H1 (cell line): ENCODE measurements at regions not wholly inside any gene's neighbourhood (a gene's known extent, or its start where the extent isn't known, plus 50 kb on each side); places are given as distances from the start of the nearest gene placed in this dataset.

Source experiments
- CTCF ChIA-PET: fragments of 300-600 bp; sonication (Branson Sonifier 250); formaldehyde crosslinking; loops from one replicate; lab custom pipeline; 2021; ENCODE audit not compliant: partially characterized antibody; lab: Charles Lee
- POLR2A ChIA-PET: fragments of 300-600 bp; sonication (Branson Sonifier 250); formaldehyde crosslinking; loops from one replicate; lab custom pipeline; 2021; ENCODE audit warnings: inconsistent platforms; ENCODE audit not compliant: partially characterized antibody; lab: Charles Lee
- DNase-seq, 2 experiments: peaks; one replicate each; pipeline versions ENCODE4 v3.0.0 to v3.0.0-alpha.2; 2010 to 2022; ENCODE audit warnings: low spot score in 2 of 2, low read depth in 1 of 2, mixed read lengths in 1 of 2
- FAIRE-seq: peaks from 2 replicates; lab custom pipeline; 2011; peaks lifted over from hg19 to GRCh38; lab: Jason Lieb, UNC
- H2AFZ ChIP-seq: 2 replicates; pipeline ENCODE4 v1.8.1; 2012; ENCODE audit warnings: low read length, inconsistent platforms
- H2AK5ac ChIP-seq: 2 replicates; pipeline ENCODE4 v1.6.1; 2013; ENCODE audit warnings: low read depth, low read length
- H2BK120ac ChIP-seq: replicated peaks from 2 replicates; pipeline ENCODE3; 2013; ENCODE audit warnings: low read depth, low read length, inconsistent platforms
- H2BK12ac ChIP-seq: 2 replicates; pipeline ENCODE4 v1.6.1; 2013; ENCODE audit warnings: low read depth, low read length
- H2BK15ac ChIP-seq: 2 replicates; pipeline ENCODE4 v1.6.1; 2013; ENCODE audit warnings: low read length
- H2BK20ac ChIP-seq: 2 replicates; pipeline ENCODE4 v1.6.1; 2013; ENCODE audit warnings: low read length
- H2BK5ac ChIP-seq: 2 replicates; pipeline ENCODE4 v1.6.1; 2013; ENCODE audit warnings: low read depth, low read length
- H3K14ac ChIP-seq: 2 replicates; pipeline ENCODE4 v1.6.1; 2013; ENCODE audit warnings: inconsistent platforms; ENCODE audit not compliant: insufficient read length
- H3K18ac ChIP-seq: 2 replicates; pipeline ENCODE4 v1.6.1; 2013; ENCODE audit warnings: low read length; ENCODE audit errors: extremely low read depth
- H3K23ac ChIP-seq: 2 replicates; pipeline ENCODE4 v1.6.1; 2013; ENCODE audit warnings: inconsistent platforms; ENCODE audit not compliant: insufficient read length
- H3K23me2 ChIP-seq: 2 replicates; pipeline ENCODE4 v1.6.1; 2013; ENCODE audit warnings: low read depth, low read length
- H3K27ac ChIP-seq: 2 replicates; pipeline ENCODE4 v1.6.1; 2011; ENCODE audit warnings: low read depth, low read length, inconsistent platforms
- H3K27me3 ChIP-seq, 4 experiments: replicated peaks in 1 of 4; 1 replicate in 1 of 4; 2 replicates in 3 of 4; pipeline versions ENCODE4 v1.6.1 to v1.8.1; 2011 to 2013; ENCODE audit warnings: low read length in 3 of 4, mild to moderate bottlenecking in 3 of 4, inconsistent platforms in 2 of 4, mixed read lengths in 2 of 4, moderate library complexity in 1 of 4; ENCODE audit not compliant: control insufficient read depth in 3 of 4, insufficient read depth in 3 of 4; ENCODE audit errors: extremely low read depth in 1 of 4
- H3K36me3 ChIP-seq, 4 experiments: 2 replicates each; pipeline versions ENCODE4 v1.6.1 to v1.8.1; 2011 to 2013; ENCODE audit warnings: mild to moderate bottlenecking in 4 of 4, low read length in 3 of 4, moderate library complexity in 2 of 4, control low read depth in 1 of 4, inconsistent platforms in 1 of 4; ENCODE audit not compliant: insufficient read depth in 4 of 4, control insufficient read depth in 2 of 4
- H3K4ac ChIP-seq: replicated peaks from 2 replicates; pipeline ENCODE3; 2013; ENCODE audit warnings: low read length, low read depth, mixed read lengths, inconsistent platforms; ENCODE audit not compliant: insufficient read length
- H3K4me1 ChIP-seq, 4 experiments: replicated peaks in 1 of 4; 1 replicate in 1 of 4; 2 replicates in 3 of 4; pipeline versions ENCODE4 v1.6.1 to v1.8.1; 2011 to 2013; ENCODE audit warnings: low read length in 3 of 4, inconsistent platforms in 2 of 4, mixed read lengths in 1 of 4; ENCODE audit not compliant: insufficient read depth in 4 of 4, control insufficient read depth in 3 of 4
- H3K4me2 ChIP-seq, 2 experiments: 2 replicates each; pipeline versions ENCODE4 v1.6.1 to v1.8.1; 2011 to 2013; ENCODE audit warnings: low read depth in 2 of 2, low read length in 2 of 2, control low read depth in 1 of 2, inconsistent platforms in 1 of 2, mild to moderate bottlenecking in 1 of 2; ENCODE audit not compliant: insufficient read depth in 1 of 2
- H3K4me3 ChIP-seq, 4 experiments: fragments of 200-600, 300-600 bp in 1 of 4; sonication (generic), shearing (Covaris generic), sonication (Bioruptor Twin) in 1 of 4; 2 replicates each; pipeline versions ENCODE4 v1.5.1 to v1.8.1; 2011 to 2016; ENCODE audit warnings: low read length in 4 of 4, low read depth in 3 of 4, control low read depth in 2 of 4, inconsistent platforms in 2 of 4, mild to moderate bottlenecking in 2 of 4, mixed read lengths in 1 of 4, moderate library complexity in 1 of 4; ENCODE audit not compliant: insufficient read depth in 2 of 4; ENCODE audit errors: extremely low read depth in 1 of 4
- H3K56ac ChIP-seq: replicated peaks from 2 replicates; pipeline ENCODE3; 2013; ENCODE audit warnings: low read depth, mild to moderate bottlenecking, mixed read lengths, low read length, inconsistent platforms; ENCODE audit not compliant: insufficient read length
- H3K79me1 ChIP-seq: 2 replicates; pipeline ENCODE4 v1.6.1; 2013; ENCODE audit warnings: low read depth, low read length, control low read depth
- H3K79me2 ChIP-seq, 2 experiments: 2 replicates each; pipeline versions ENCODE4 v1.6.1 to v1.8.1; 2012 to 2013; ENCODE audit warnings: low read length in 2 of 2, mild to moderate bottlenecking in 2 of 2, inconsistent platforms in 1 of 2; ENCODE audit not compliant: insufficient read depth in 2 of 2, control insufficient read depth in 1 of 2
- H3K9ac ChIP-seq, 4 experiments: replicated peaks in 1 of 4; 1 replicate in 1 of 4; 2 replicates in 3 of 4; pipeline versions ENCODE4 v1.6.1 to v1.8.1; 2011 to 2013; ENCODE audit warnings: low read depth in 3 of 4, low read length in 3 of 4, control low read depth in 2 of 4, mild to moderate bottlenecking in 2 of 4, moderate library complexity in 2 of 4, inconsistent platforms in 1 of 4; ENCODE audit errors: extremely low read depth in 1 of 4
- H3K9me3 ChIP-seq, 2 experiments: 2 replicates each; pipeline versions ENCODE4 v1.6.1 to v1.8.1; 2012 to 2013; ENCODE audit warnings: mild to moderate bottlenecking in 2 of 2, moderate library complexity in 2 of 2, control low read depth in 1 of 2, inconsistent platforms in 1 of 2, low read depth in 1 of 2, low read length in 1 of 2, mixed read lengths in 1 of 2; ENCODE audit not compliant: insufficient read depth in 2 of 2
- H4K20me1 ChIP-seq, 2 experiments: replicated peaks in 1 of 2; 2 replicates each; pipeline versions ENCODE3 to v1.8.1; 2011 to 2013; ENCODE audit warnings: inconsistent platforms in 2 of 2, low read length in 2 of 2, mild to moderate bottlenecking in 1 of 2; ENCODE audit not compliant: insufficient read depth in 2 of 2, control insufficient read depth in 1 of 2
- H4K5ac ChIP-seq: 2 replicates; pipeline ENCODE4 v1.6.1; 2013; ENCODE audit warnings: low read length, low read depth, mixed read lengths, inconsistent platforms; ENCODE audit not compliant: insufficient read length
- H4K8ac ChIP-seq: 2 replicates; pipeline ENCODE4 v1.8.0; 2013; ENCODE audit warnings: mild to moderate bottlenecking, moderate library complexity, low read length, inconsistent platforms; ENCODE audit not compliant: insufficient read depth; ENCODE audit errors: extremely low read depth
- H4K91ac ChIP-seq: replicated peaks from 2 replicates; pipeline ENCODE3; 2013; ENCODE audit warnings: low read length, mixed read lengths, inconsistent platforms; ENCODE audit not compliant: insufficient read length
- EGR1 ChIP-seq: IDR thresholded peaks from 2 replicates; pipeline ENCODE4 v1.6.1; 2011; ENCODE audit warnings: low read depth, low read length, borderline replicate concordance
- YY1 ChIP-seq: IDR thresholded peaks from 2 replicates; pipeline ENCODE4 v1.6.1; 2011; ENCODE audit warnings: low read depth, mild to moderate bottlenecking, low read length
- WGBS, 2 experiments: shearing (Covaris generic) in 1 of 2; methylation state at CpG; one replicate each; pipeline versions ENCODE4 v1.1.6 to v1.1.7; 2013 to 2015; ENCODE audit warnings: low lambda C conversion rate in 2 of 2, mixed read lengths in 2 of 2, inconsistent platforms in 1 of 2, low coverage in 1 of 2, missing lambda C conversion rate in 1 of 2; ENCODE audit not compliant: insufficient replicate concordance in 2 of 2, insufficient coverage in 1 of 2, insufficient read length in 1 of 2; ENCODE audit errors: extremely low coverage in 1 of 2, missing lambda C conversion rate in 1 of 2; 5-methylcytosine and 5-hydroxymethylcytosine counted together
- TF ChIP-seq, protein P1 (sequence below): IDR thresholded peaks from 2 replicates; pipeline ENCODE4 v1.6.1; 2012; ENCODE audit warnings: inconsistent platforms

DNA sequence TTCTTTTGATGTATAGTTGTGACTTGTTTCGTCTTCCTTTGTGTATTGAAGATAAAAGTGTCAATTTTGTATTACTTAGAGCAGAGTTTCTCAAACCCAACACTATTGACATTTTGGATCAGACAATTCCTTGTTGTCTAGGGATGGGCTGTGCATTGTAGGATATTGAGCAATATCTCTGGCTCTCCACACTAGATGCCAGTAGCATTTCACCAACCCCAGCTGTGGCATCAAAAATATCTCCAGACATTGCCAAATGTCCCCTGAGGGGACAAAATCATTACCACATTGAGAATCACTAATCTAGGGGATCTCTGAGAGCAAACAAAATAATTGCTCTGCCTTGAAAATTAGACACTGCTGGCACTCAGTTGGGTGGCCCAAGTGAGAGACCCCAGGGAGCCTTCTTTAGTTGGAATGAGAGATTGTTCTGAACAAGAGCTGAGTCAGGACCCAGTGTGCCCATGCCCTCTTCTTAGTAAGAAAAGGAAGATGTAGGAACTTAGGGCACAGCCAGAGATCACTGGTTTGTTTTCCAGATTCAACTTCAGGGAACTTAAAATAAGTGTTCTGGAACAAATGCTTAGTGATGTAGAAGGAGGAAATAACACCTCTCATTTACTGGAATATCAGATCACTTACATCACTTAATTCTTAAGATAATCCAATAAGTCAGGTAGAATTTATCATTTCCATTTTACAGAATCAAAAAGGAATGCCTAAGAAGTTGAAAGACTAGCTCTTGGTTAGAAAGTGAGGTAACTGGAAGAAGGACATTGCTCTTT, 466.6 kb upstream of the TNP1 start:
- DNase-seq (no peak), FAIRE-seq (no peak)
- POLR2A ChIA-PET, result no interaction called here
- TF ChIP-seq, protein P1, sequence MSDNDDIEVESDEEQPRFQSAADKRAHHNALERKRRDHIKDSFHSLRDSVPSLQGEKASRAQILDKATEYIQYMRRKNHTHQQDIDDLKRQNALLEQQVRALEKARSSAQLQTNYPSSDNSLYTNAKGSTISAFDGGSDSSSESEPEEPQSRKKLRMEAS, result no peak
- TF ChIP-seq YY1 (no peak), EGR1 (no peak)

More for the DNA sequence above, 466.6 kb upstream of the TNP1 start:
- H3K27me3 ChIP-seq, result no peaks in the 10 kb centered on the region
- no peaks in the 10 kb centered on the region for H3K79me2 ChIP-seq
- no peak overlapping the region for H3K18ac ChIP-seq
- H3K23me2 ChIP-seq, result no peaks in the 10 kb centered on the region
- no peak overlapping the region for H3K23ac ChIP-seq
- H2BK120ac ChIP-seq, result no peak overlapping the region
- no peak overlapping the region for H2BK5ac ChIP-seq
- H3K4me1 ChIP-seq, result peaks cover 0 to 3% (median 1%) of the 10 kb centered on the region in 4 experiments; a peak in 4 of 7 replicates
- no peak overlapping the region for H4K8ac ChIP-seq
- H3K4ac ChIP-seq, result no peak overlapping the region
- H4K91ac ChIP-seq, result no peak overlapping the region
- no peak overlapping the region for H3K14ac ChIP-seq
- no peak overlapping the region for H4K5ac ChIP-seq
- no peak overlapping the region for H2BK12ac ChIP-seq
- no peaks in the 10 kb centered on the region for H3K9me3 ChIP-seq
- H3K4me2 ChIP-seq, result no peak overlapping the region
- no peak overlapping the region for H2BK20ac ChIP-seq
- no peak overlapping the region for H2AFZ ChIP-seq
- H3K27ac ChIP-seq, result no peak overlapping the region
- H4K20me1 ChIP-seq, result no peaks in the 10 kb centered on the region
- H3K56ac ChIP-seq, result no peak overlapping the region
- H2BK15ac ChIP-seq, result no peak overlapping the region
- H3K9ac ChIP-seq, result no peak overlapping the region
- no peaks in the 10 kb centered on the region for H3K36me3 ChIP-seq
- H2AK5ac ChIP-seq, result no peak overlapping the region
- no peaks in the 10 kb centered on the region for H3K79me1 ChIP-seq
- no peak overlapping the region for H3K4me3 ChIP-seq
- WGBS, 2 experiments, result 88% methylated on average over 1 of the region's 1 CpG; no CpG with 5 or more reads in 1 of the 2 experiments
- CTCF ChIA-PET, result no interaction called here
